MM.1S (cell line): ENCODE measurements at regions not wholly inside any gene's neighbourhood (a gene's known extent, or its start where the extent isn't known, plus 50 kb on each side); places are given as distances from the start of the nearest gene placed in this dataset.

ENCODE experiments used
- DNase-seq: peaks from one replicate; pipeline ENCODE4 v3.0.0-alpha.2; 2015
- H2AFZ ChIP-seq: fragments of 300-600 bp; sonication (generic); 2 replicates; pipeline ENCODE4 v1.6.0; 2016; ENCODE audit warnings: antibody characterized with exemption, low read length
- H3F3A ChIP-seq: fragments of 300-600 bp; sonication (generic); 2 replicates; pipeline ENCODE4 v1.6.1; 2016; ENCODE audit warnings: mild to moderate bottlenecking, antibody characterized with exemption, low read length, moderate library complexity, mixed read lengths; ENCODE audit not compliant: insufficient read depth
- H3K27ac ChIP-seq: fragments of 300-600 bp; sonication (generic); 2 replicates; pipeline ENCODE4 v1.5.1; 2016; ENCODE audit warnings: mild to moderate bottlenecking, low read length
- H3K27me3 ChIP-seq: fragments of 300-600 bp; sonication (generic); replicated peaks from 2 replicates; pipeline ENCODE4 v1.6.0; 2016; ENCODE audit warnings: low read length; ENCODE audit not compliant: insufficient read depth
- H3K36me3 ChIP-seq: fragments of 300-600 bp; sonication (generic); replicated peaks from 2 replicates; pipeline ENCODE4 v1.6.1; 2016; ENCODE audit warnings: mild to moderate bottlenecking, low read length, mixed read lengths; ENCODE audit not compliant: insufficient read depth
- H3K4me1 ChIP-seq: fragments of 300-600 bp; sonication (generic); 2 replicates; pipeline ENCODE4 v1.6.1; 2016; ENCODE audit warnings: low read length, mixed read lengths
- H3K4me2 ChIP-seq: fragments of 300-600 bp; sonication (generic); 2 replicates; pipeline ENCODE4 v1.6.0; 2016; ENCODE audit warnings: low read depth, low read length
- H3K4me3 ChIP-seq: fragments of 300-600 bp; sonication (generic); 2 replicates; pipeline ENCODE4 v1.5.1; 2016; ENCODE audit warnings: low read length, mixed read lengths
- H3K79me2 ChIP-seq: fragments of 300-600 bp; sonication (generic); 2 replicates; pipeline ENCODE4 v1.6.1; 2016; ENCODE audit warnings: mixed run types, low read length, mixed read lengths
- H3K9ac ChIP-seq: fragments of 300-600 bp; sonication (generic); 2 replicates; pipeline ENCODE4 v1.6.1; 2016; ENCODE audit warnings: low read length, mixed read lengths
- H3K9me2 ChIP-seq: fragments of 300-600 bp; sonication (generic); replicated peaks from 2 replicates; pipeline ENCODE4 v1.6.1; 2016; ENCODE audit warnings: mild to moderate bottlenecking, low read length, mixed read lengths; ENCODE audit not compliant: insufficient read depth
- H3K9me3 ChIP-seq: fragments of 300-600 bp; sonication (generic); replicated peaks from 2 replicates; pipeline ENCODE4 v1.6.1; 2016; ENCODE audit warnings: mild to moderate bottlenecking, low read length, mixed read lengths; ENCODE audit not compliant: insufficient read depth
- H4K20me1 ChIP-seq: fragments of 300-600 bp; sonication (generic); 2 replicates; pipeline ENCODE4 v1.6.1; 2016; ENCODE audit warnings: mild to moderate bottlenecking, low read length, moderate library complexity, mixed read lengths; ENCODE audit not compliant: insufficient read depth
- EZH2 ChIP-seq: fragments of 300-600 bp; sonication (generic); optimal IDR thresholded peaks from 2 replicates; pipeline ENCODE3; 2017; ENCODE audit warnings: low read depth, mild to moderate bottlenecking, antibody characterized with exemption, low read length, mixed read lengths
- EZH2phosphoT487 ChIP-seq: fragments of 300-600 bp; sonication (generic); IDR thresholded peaks from 2 replicates; pipeline ENCODE4 v1.6.1; 2018; ENCODE audit warnings: antibody characterized with exemption, low read length
- TF ChIP-seq, protein P1 (sequence below): fragments of 300-600 bp; sonication (generic); IDR thresholded peaks from 2 replicates; pipeline ENCODE4 v1.5.1; 2016; ENCODE audit warnings: antibody characterized with exemption, low read length, mixed read lengths

DNA sequence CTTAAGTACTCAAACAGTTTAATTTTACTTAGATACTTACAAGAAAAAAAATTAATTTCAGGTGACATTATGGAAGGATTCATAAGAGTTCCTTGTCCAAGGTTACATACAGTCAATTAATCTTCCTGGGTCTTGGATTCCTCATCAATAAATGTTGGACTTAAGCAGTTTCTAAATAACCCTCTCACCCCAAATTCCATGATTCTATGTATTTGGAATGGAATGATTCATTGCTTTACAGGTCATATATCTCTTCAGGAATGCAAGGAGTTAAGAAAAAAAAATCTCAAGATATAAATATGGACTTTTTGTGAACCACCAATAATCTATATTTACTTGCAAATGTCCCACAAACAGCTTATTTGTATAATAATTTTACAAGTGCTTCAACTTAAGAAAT is 84.2 kb upstream of the BMP4 start:
- H3K9me3 ChIP-seq = no peaks in the 10 kb centered on the region
- H3F3A ChIP-seq = no peaks in the 10 kb centered on the region; the same call in 1 of the 2 replicates
- no peak overlapping the region for H2AFZ ChIP-seq
- H3K4me2 ChIP-seq = no peak overlapping the region
- H3K4me3 ChIP-seq = no peak overlapping the region
- H3K9me2 ChIP-seq = no peaks in the 10 kb centered on the region
- H3K79me2 ChIP-seq = no peaks in the 10 kb centered on the region
- no peak overlapping the region for H3K9ac ChIP-seq
- no peak for TF ChIP-seq EZH2
- TF ChIP-seq, protein P1, sequence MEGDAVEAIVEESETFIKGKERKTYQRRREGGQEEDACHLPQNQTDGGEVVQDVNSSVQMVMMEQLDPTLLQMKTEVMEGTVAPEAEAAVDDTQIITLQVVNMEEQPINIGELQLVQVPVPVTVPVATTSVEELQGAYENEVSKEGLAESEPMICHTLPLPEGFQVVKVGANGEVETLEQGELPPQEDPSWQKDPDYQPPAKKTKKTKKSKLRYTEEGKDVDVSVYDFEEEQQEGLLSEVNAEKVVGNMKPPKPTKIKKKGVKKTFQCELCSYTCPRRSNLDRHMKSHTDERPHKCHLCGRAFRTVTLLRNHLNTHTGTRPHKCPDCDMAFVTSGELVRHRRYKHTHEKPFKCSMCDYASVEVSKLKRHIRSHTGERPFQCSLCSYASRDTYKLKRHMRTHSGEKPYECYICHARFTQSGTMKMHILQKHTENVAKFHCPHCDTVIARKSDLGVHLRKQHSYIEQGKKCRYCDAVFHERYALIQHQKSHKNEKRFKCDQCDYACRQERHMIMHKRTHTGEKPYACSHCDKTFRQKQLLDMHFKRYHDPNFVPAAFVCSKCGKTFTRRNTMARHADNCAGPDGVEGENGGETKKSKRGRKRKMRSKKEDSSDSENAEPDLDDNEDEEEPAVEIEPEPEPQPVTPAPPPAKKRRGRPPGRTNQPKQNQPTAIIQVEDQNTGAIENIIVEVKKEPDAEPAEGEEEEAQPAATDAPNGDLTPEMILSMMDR = no peak
- no peak for TF ChIP-seq EZH2phosphoT487
- H3K4me1 ChIP-seq = peaks cover 13% of the 10 kb centered on the region
- no peak overlapping the region for H3K27ac ChIP-seq
- H3K36me3 ChIP-seq = no peaks in the 10 kb centered on the region
- H3K27me3 ChIP-seq = no peaks in the 10 kb centered on the region
- no peaks in the 10 kb centered on the region for H4K20me1 ChIP-seq
- DNase-seq = no peak

DNA sequence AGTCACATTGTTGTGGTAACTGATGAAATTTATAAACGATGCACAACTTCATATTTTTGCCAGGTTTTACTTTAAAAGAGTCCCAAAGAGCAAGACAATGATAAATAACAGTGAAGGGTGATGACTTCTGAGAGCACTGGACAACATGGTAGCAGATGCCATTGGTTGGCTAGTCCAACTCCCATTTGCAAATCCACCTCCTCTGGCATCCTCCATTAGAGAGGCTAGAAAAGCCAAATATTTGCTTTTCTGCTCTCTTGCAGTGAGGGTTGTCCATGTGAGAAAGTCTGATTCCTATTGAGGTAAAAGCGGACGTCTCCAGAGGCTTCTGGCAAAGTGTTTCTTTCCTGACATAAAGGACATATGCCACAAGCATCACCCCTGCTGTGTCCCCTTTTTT is 89.6 kb upstream of the BMP4 start:
- Histone ChIP-seq H3K9me3 (no peaks in the 10 kb centered on the region), H3K27ac (no peak overlapping the region), H3K27me3 (no peaks in the 10 kb centered on the region), H3K9me2 (no peaks in the 10 kb centered on the region), H3K4me1 (peaks cover 13% of the 10 kb centered on the region), H3F3A (no peaks in the 10 kb centered on the region; the same call in 1 of the 2 replicates), H4K20me1 (no peaks in the 10 kb centered on the region), H3K4me2 (no peak overlapping the region), H2AFZ (no peak overlapping the region), H3K79me2 (no peaks in the 10 kb centered on the region), H3K4me3 (no peak overlapping the region), H3K9ac (no peak overlapping the region), H3K36me3 (no peaks in the 10 kb centered on the region)
- DNase-seq = no peak
- TF ChIP-seq EZH2phosphoT487 (no peak), EZH2 (no peak)
- TF ChIP-seq, protein P1 = no peak

DNA sequence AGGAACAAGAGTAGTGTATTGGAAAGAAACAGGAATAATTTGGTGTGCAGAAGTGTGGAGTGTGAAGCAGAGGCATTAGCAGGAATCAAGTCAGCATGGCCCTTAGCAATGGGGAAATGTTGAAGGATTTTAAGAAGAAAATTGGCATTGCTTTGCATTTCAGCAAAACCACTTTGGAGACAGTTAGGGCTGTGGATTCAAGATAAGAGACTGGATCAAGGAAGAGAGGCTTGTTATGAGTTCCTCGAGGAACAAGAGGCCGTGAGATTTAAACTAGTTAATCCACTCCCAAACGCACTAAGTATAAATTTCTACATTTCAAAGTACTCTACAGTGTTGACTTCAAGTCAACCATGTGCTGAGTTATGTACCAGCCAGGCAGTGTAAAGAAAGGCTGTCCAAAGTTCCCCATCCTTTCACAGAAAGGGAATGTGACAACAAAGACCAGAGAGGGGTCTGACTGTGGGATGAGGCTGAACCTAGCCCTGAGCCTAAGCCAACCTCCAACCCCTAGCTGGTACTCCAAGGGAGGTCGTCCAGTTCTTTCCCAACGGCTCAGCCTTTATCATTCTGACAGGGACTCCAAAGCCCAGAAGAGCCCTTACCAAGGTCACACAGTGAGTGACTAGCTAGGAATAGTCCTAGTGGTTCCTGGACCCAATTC is 91.2 kb upstream of the BMP4 start:
- Histone ChIP-seq H3K9me2 (no peaks in the 10 kb centered on the region), H2AFZ (no peak overlapping the region), H3K9me3 (no peaks in the 10 kb centered on the region), H3K4me3 (no peak overlapping the region), H3K4me2 (no peak overlapping the region), H3K27me3 (no peaks in the 10 kb centered on the region), H3F3A (no peaks in the 10 kb centered on the region; the same call in 1 of the 2 replicates), H3K36me3 (no peaks in the 10 kb centered on the region), H3K79me2 (no peaks in the 10 kb centered on the region), H3K9ac (no peak overlapping the region), H4K20me1 (no peaks in the 10 kb centered on the region), H3K4me1 (peaks cover 13% of the 10 kb centered on the region), H3K27ac (no peak overlapping the region)
- DNase-seq = no peak
- TF ChIP-seq, protein P1 = no peak
- TF ChIP-seq EZH2phosphoT487 (no peak), EZH2 (no peak)
